Panc1 (cell line): ENCODE measurements at regions not wholly inside any gene's neighbourhood (a gene's known extent, or its start where the extent isn't known, plus 50 kb on each side); places are given as distances from the start of the nearest gene placed in this dataset.

ENCODE experiments used
- ATAC-seq: fragments of 200-7000 bp; cut with Tn5 transposase; 2 replicates; pipeline ENCODE4 v1.9.1; 2020; ENCODE audit warnings: mild to moderate bottlenecking, moderate library complexity
- BruUV-seq: library from RNA; stranded (reverse); fragments of 400-500 nt; replicated peaks from 2 replicates; lab custom pipeline; 2021; lab: Mats Ljungman, UMichigan
- CTCF ChIA-PET: fragments of 300-600 bp; sonication (Branson Sonifier 250); formaldehyde crosslinking; loops from one replicate; lab custom pipeline; 2022; ENCODE audit warnings: antibody characterized with exemption; lab: Charles Lee
- POLR2A ChIA-PET: fragments of 300-600 bp; sonication (Branson Sonifier 250); formaldehyde crosslinking; loops from one replicate; lab custom pipeline; 2022; ENCODE audit warnings: antibody characterized with exemption; lab: Charles Lee
- DNase-seq: peaks from one replicate; pipeline ENCODE4 v3.0.0-alpha.2; 2010; ENCODE audit warnings: low read depth, low spot score
- H3K27ac ChIP-seq: 2 replicates; pipeline ENCODE4 v1.5.1; 2011; ENCODE audit warnings: mild to moderate bottlenecking, low read length, inconsistent platforms
- H3K27me3 ChIP-seq: fragments of 200-500 bp; sonication (Bioruptor generic); 2 replicates; pipeline ENCODE4 v1.6.0; 2014; ENCODE audit warnings: low read length, inconsistent platforms; ENCODE audit not compliant: control insufficient read depth, insufficient read depth
- H3K36me3 ChIP-seq: fragments of 200-500 bp; sonication (Bioruptor generic); 2 replicates; pipeline ENCODE4 v1.5.1; 2014; ENCODE audit warnings: inconsistent platforms, mild to moderate bottlenecking, low read length, moderate library complexity; ENCODE audit not compliant: control insufficient read depth, insufficient read depth
- H3K4me1 ChIP-seq: 2 replicates; pipeline ENCODE4 v1.5.1; 2011; ENCODE audit warnings: inconsistent platforms, mild to moderate bottlenecking, low read length, moderate library complexity; ENCODE audit not compliant: control insufficient read depth, insufficient read depth
- H3K4me3 ChIP-seq, 2 experiments: 2 replicates each; pipeline ENCODE4 v1.5.1; 2011 to 2012; ENCODE audit warnings: low read depth in 2 of 2, low read length in 2 of 2, mild to moderate bottlenecking in 2 of 2, inconsistent platforms in 1 of 2, moderate library complexity in 1 of 2
- H3K9me3 ChIP-seq: fragments of 200-500 bp; sonication (Bioruptor generic); 2 replicates; pipeline ENCODE4 v1.5.1; 2014; ENCODE audit warnings: low read depth, mild to moderate bottlenecking, inconsistent platforms, low read length, moderate library complexity; ENCODE audit not compliant: control insufficient read depth, insufficient read depth
- CTCF ChIP-seq: fragments of 450-650 bp; IDR thresholded peaks from 2 replicates; pipeline ENCODE4 v1.5.1; 2017; ENCODE audit warnings: mild to moderate bottlenecking
- POLR2AphosphoS5 ChIP-seq: IDR thresholded peaks from 2 replicates; pipeline ENCODE4 v1.6.1; 2012; ENCODE audit warnings: mild to moderate bottlenecking, low read depth, low read length, moderate library complexity
- REST ChIP-seq, 2 experiments: IDR thresholded peaks; 2 replicates each; pipeline ENCODE4 v1.6.1; 2011 to 2012; ENCODE audit warnings: low read depth in 2 of 2, control low read depth in 1 of 2, low read length in 1 of 2, mild to moderate bottlenecking in 1 of 2, moderate library complexity in 1 of 2; ENCODE audit not compliant: insufficient read depth in 1 of 2
- SIN3A ChIP-seq: IDR thresholded peaks from 2 replicates; pipeline ENCODE4 v1.6.1; 2012; ENCODE audit warnings: low read depth, mild to moderate bottlenecking, low read length, moderate library complexity, borderline replicate concordance; ENCODE audit not compliant: insufficient read depth
- TCF7L2 ChIP-seq: IDR thresholded peaks from 2 replicates; pipeline ENCODE4 v1.6.1; 2011; ENCODE audit warnings: mild to moderate bottlenecking, low read depth, low read length, inconsistent platforms
- in situ Hi-C: cut with HindIII; loops from 2 replicates; pipeline ENCODE4 v1.10.0; 2016; ENCODE audit warnings: low sequenced_read_pairs, low pct_unique_long_range_greater_than_20kb
- intact Hi-C: fragments of 100-400 bp; cut with micrococcal nuclease; formaldehyde crosslinking; loops from one replicate; pipeline ENCODE4 v1.10.0; 2022; ENCODE audit not compliant: unreplicated experiment

- no peak for TF ChIP-seq TCF7L2
- TF ChIP-seq POLR2AphosphoS5 = no peak
- TF ChIP-seq REST (IDR thresholded peaks at IDR 0.05; ENCODE audit: insufficient read depth in 1 of 2, low read depth in 2 of 2, low read length in 1 of 2) = no peak
- TF ChIP-seq SIN3A = no peak
- no peak for TF ChIP-seq CTCF
- Histone ChIP-seq H3K36me3 (no peaks in the 10 kb centered on the region), H3K27ac (no peak overlapping the region), H3K4me3 (no peak overlapping the region), H3K4me1 (no peaks in the 10 kb centered on the region), H3K9me3 (no peaks in the 10 kb centered on the region), H3K27me3 (no peaks in the 10 kb centered on the region; the same call in none of the 2 replicates)
- ChIA-PET CTCF (no interaction called here), POLR2A (no interaction called here)
- intact Hi-C loops (no loop called here), in situ Hi-C loops (no loop called here)
- BruUV-seq = no TSS peak
- ATAC-seq (no peak), DNase-seq (no peak)
Measured at GRCh38 chr18:22608847-22609246, 191.1 kb upstream of the CTAGE1 start.

- H3K9me3 ChIP-seq = no peaks in the 10 kb centered on the region
- CTCF ChIA-PET = no interaction called here
- H3K4me3 ChIP-seq = no peak overlapping the region
- H3K36me3 ChIP-seq = no peaks in the 10 kb centered on the region
- ATAC-seq (no peak), DNase-seq (no peak)
- H3K4me1 ChIP-seq = no peaks in the 10 kb centered on the region
- TF ChIP-seq TCF7L2 = no peak
- TF ChIP-seq CTCF = no peak
- no peak for TF ChIP-seq POLR2AphosphoS5
- no peak for TF ChIP-seq SIN3A
- TF ChIP-seq REST (IDR thresholded peaks at IDR 0.05; ENCODE audit: insufficient read depth in 1 of 2, low read depth in 2 of 2, low read length in 1 of 2) = no peak
- POLR2A ChIA-PET = no interaction called here
- no peak overlapping the region for H3K27ac ChIP-seq
- H3K27me3 ChIP-seq = no peaks in the 10 kb centered on the region; the same call in none of the 2 replicates
- intact Hi-C loops (no loop called here), in situ Hi-C loops (no loop called here)
- no TSS peak for BruUV-seq
Measured at GRCh38 chr18:22609642-22610041, 191.9 kb upstream of the CTAGE1 start.
